Keratinocyte (primary cell): ENCODE measurements at regions not wholly inside any gene's neighbourhood (a gene's known extent, or its start where the extent isn't known, plus 50 kb on each side); places are given as distances from the start of the nearest gene placed in this dataset.

Experiments
- DNase-seq: peaks from one replicate; pipeline ENCODE4 v3.0.0-alpha.2; 2011; ENCODE audit warnings: low read depth, missing footprints, low spot score
- FAIRE-seq: peaks from 2 replicates; lab custom pipeline; 2011; peaks lifted over from hg19 to GRCh38; lab: Jason Lieb, UNC
- H2AFZ ChIP-seq: 2 replicates; pipeline ENCODE4 v1.6.0; 2012; ENCODE audit warnings: low read length, control low read depth, inconsistent platforms; ENCODE audit not compliant: control insufficient read depth
- H3K27ac ChIP-seq: 2 replicates; pipeline ENCODE4 v1.5.1; 2011; ENCODE audit warnings: low read length; ENCODE audit not compliant: control insufficient read depth, insufficient read depth
- H3K27me3 ChIP-seq: 3 replicates; pipeline ENCODE4 v1.6.0; 2011; ENCODE audit warnings: low read length; ENCODE audit not compliant: control insufficient read depth, insufficient read depth; ENCODE audit errors: extremely low read depth
- H3K36me3 ChIP-seq, 2 experiments: 2 replicates in 1 of 2; 3 replicates in 1 of 2; pipeline ENCODE4 v1.5.1; 2011; ENCODE audit warnings: low read length in 2 of 2, mild to moderate bottlenecking in 1 of 2; ENCODE audit not compliant: control insufficient read depth in 2 of 2, insufficient read depth in 2 of 2; ENCODE audit errors: extremely low read depth in 1 of 2
- H3K4me1 ChIP-seq: 3 replicates; pipeline ENCODE4 v1.5.1; 2011; ENCODE audit warnings: low read length; ENCODE audit not compliant: control insufficient read depth, insufficient read depth; ENCODE audit errors: extremely low read depth
- H3K4me2 ChIP-seq: 3 replicates; pipeline ENCODE4 v1.6.0; 2011; ENCODE audit warnings: low read depth, low read length; ENCODE audit not compliant: control insufficient read depth, insufficient read depth; ENCODE audit errors: extremely low read depth
- H3K4me3 ChIP-seq, 3 experiments: fragments of 200-600 bp in 1 of 3; sonication (generic) in 1 of 3; 2 replicates in 2 of 3; 3 replicates in 1 of 3; pipeline ENCODE4 v1.5.1; 2011 to 2016; ENCODE audit warnings: low read length in 3 of 3, mild to moderate bottlenecking in 3 of 3, control low read depth in 2 of 3, inconsistent platforms in 1 of 3, low read depth in 1 of 3, mixed read lengths in 1 of 3, mixed run types in 1 of 3, moderate library complexity in 1 of 3; ENCODE audit not compliant: control insufficient read depth in 2 of 3, insufficient read depth in 2 of 3; ENCODE audit errors: extremely low read depth in 1 of 3
- H3K79me2 ChIP-seq: 2 replicates; pipeline ENCODE4 v1.6.0; 2012; ENCODE audit warnings: low read length; ENCODE audit not compliant: control insufficient read depth, insufficient read depth
- H3K9ac ChIP-seq: 3 replicates; pipeline ENCODE4 v1.6.0; 2011; ENCODE audit warnings: low read length; ENCODE audit not compliant: control insufficient read depth, insufficient read depth; ENCODE audit errors: extremely low read depth
- H3K9me1 ChIP-seq: 3 replicates; pipeline ENCODE4 v1.6.0; 2011; ENCODE audit warnings: low read length; ENCODE audit not compliant: control insufficient read depth, insufficient read depth; ENCODE audit errors: extremely low read depth
- H3K9me3 ChIP-seq: 2 replicates; pipeline ENCODE4 v1.5.1; 2012; ENCODE audit warnings: low read depth, low read length; ENCODE audit not compliant: control insufficient read depth
- H4K20me1 ChIP-seq: 3 replicates; pipeline ENCODE4 v1.6.0; 2011; ENCODE audit warnings: low read length; ENCODE audit not compliant: control insufficient read depth, insufficient read depth; ENCODE audit errors: extremely low read depth
- CTCF ChIP-seq, 3 experiments: IDR thresholded peaks in 1 of 3; conservative IDR thresholded peaks in 1 of 3; optimal IDR thresholded peaks in 1 of 3; 2 replicates in 2 of 3; 3 replicates in 1 of 3; pipeline versions ENCODE3 to v1.5.1; 2011; ENCODE audit warnings: low read length in 3 of 3, mild to moderate bottlenecking in 3 of 3, moderate library complexity in 2 of 3, control low read depth in 1 of 3, inconsistent platforms in 1 of 3; ENCODE audit not compliant: insufficient read depth in 2 of 3; ENCODE audit errors: extremely low read depth in 1 of 3
- EZH2 ChIP-seq: IDR thresholded peaks from one replicate; pipeline ENCODE4 v1.6.1; 2012; ENCODE audit warnings: inconsistent platforms, mild to moderate bottlenecking, low read length, moderate library complexity
- dilution Hi-C: fragments of 300-500 bp; cut with MboI; formaldehyde crosslinking; loops from one replicate; pipeline ENCODE4 v1.7.0; 2020; ENCODE audit warnings: low sequenced_read_pairs; ENCODE audit not compliant: extremely low pct_ligation_motif_present

GRCh38 chr16:9286930-9287329 is 195.5 kb downstream of the HAPSTR1 start:
- Histone ChIP-seq H3K4me3 (no peak overlapping the region), H3K9ac (no peak overlapping the region), H2AFZ (no peak overlapping the region), H3K79me2 (no peaks in the 10 kb centered on the region), H3K9me3 (no peaks in the 10 kb centered on the region), H3K4me2 (no peak overlapping the region), H4K20me1 (no peaks in the 10 kb centered on the region), H3K27me3 (no peaks in the 10 kb centered on the region), H3K27ac (no peak overlapping the region), H3K4me1 (no peaks in the 10 kb centered on the region), H3K36me3 (no peaks in the 10 kb centered on the region), H3K9me1 (no peaks in the 10 kb centered on the region)
- FAIRE-seq (no peak), DNase-seq (no peak)
- no peak for TF ChIP-seq CTCF (optimal IDR thresholded peaks at IDR 0.05 in 1 of 3, IDR thresholded peaks at IDR 0.05 in 1 of 3, conservative IDR thresholded peaks at IDR 0.05 in 1 of 3; ENCODE audit: extremely low read depth in 1 of 3, insufficient read depth in 2 of 3, low read length in 3 of 3)
- TF ChIP-seq EZH2 = no peak
- dilution Hi-C loops = no loop called here

- Histone ChIP-seq H3K4me2 (no peak overlapping the region), H3K9ac (no peak overlapping the region), H3K36me3 (no peaks in the 10 kb centered on the region), H2AFZ (no peak overlapping the region), H3K4me1 (no peaks in the 10 kb centered on the region), H3K27me3 (no peaks in the 10 kb centered on the region), H3K4me3 (no peak overlapping the region), H4K20me1 (no peaks in the 10 kb centered on the region), H3K79me2 (no peaks in the 10 kb centered on the region), H3K9me1 (no peaks in the 10 kb centered on the region), H3K9me3 (peaks cover 2% of the 10 kb centered on the region), H3K27ac (no peak overlapping the region)
- no peak for FAIRE-seq
- dilution Hi-C loops = no loop called here
- no peak for TF ChIP-seq EZH2
- TF ChIP-seq CTCF (optimal IDR thresholded peaks at IDR 0.05 in 1 of 3, IDR thresholded peaks at IDR 0.05 in 1 of 3, conservative IDR thresholded peaks at IDR 0.05 in 1 of 3; ENCODE audit: extremely low read depth in 1 of 3, insufficient read depth in 2 of 3, low read length in 3 of 3) = no peak
- no peak for DNase-seq
These were observed 204.8 kb downstream of the HAPSTR1 start for GRCh38 chr16:9296271-9296590.
